DND-41 (cell line): ENCODE measurements at regions not wholly inside any gene's neighbourhood (a gene's known extent, or its start where the extent isn't known, plus 50 kb on each side); places are given as distances from the start of the nearest gene placed in this dataset.

ENCODE experiments used
- CTCF ChIP-seq: IDR thresholded peaks from 2 replicates; pipeline ENCODE4 v1.5.1; 2012; ENCODE audit warnings: borderline replicate concordance, low read length, moderate library complexity, mild to moderate bottlenecking; ENCODE audit not compliant: poor library complexity, severe bottlenecking; ENCODE audit errors: extremely low read depth
- EZH2 ChIP-seq: IDR thresholded peaks from 3 replicates; pipeline ENCODE4 v1.6.1; 2012; ENCODE audit warnings: borderline replicate concordance, low read depth, mild to moderate bottlenecking, moderate library complexity, low read length, inconsistent platforms; ENCODE audit not compliant: severe bottlenecking

GRCh38 chr18:6543330-6543908, 128.7 kb upstream of the L3MBTL4 start:
- TF ChIP-seq CTCF = peak; percentile 58
- no peak for TF ChIP-seq EZH2
